Prostate gland (tissue), 2 donors: ENCODE measurements at regions not wholly inside any gene's neighbourhood (a gene's known extent, or its start where the extent isn't known, plus 50 kb on each side); places are given as distances from the start of the nearest gene placed in this dataset.

Source experiments
- POLR2A ChIP-seq: fragments of 450-650 bp; IDR thresholded peaks from one replicate; pipeline ENCODE4 v1.6.1; 2016; ENCODE audit warnings: antibody characterized with exemption, mild to moderate bottlenecking
- TF ChIP-seq, protein P1 (sequence below), 4 experiments: fragments of 200-600 bp in 2 of 4; fragments of 450-650 bp in 2 of 4; sonication (generic) in 2 of 4; IDR thresholded peaks; 1 replicate in 3 of 4; 2 replicates in 1 of 4; pipeline ENCODE4 v1.5.1; 2016 to 2019; ENCODE audit warnings: antibody characterized with exemption in 4 of 4, mild to moderate bottlenecking in 2 of 4, moderate library complexity in 2 of 4

DNA sequence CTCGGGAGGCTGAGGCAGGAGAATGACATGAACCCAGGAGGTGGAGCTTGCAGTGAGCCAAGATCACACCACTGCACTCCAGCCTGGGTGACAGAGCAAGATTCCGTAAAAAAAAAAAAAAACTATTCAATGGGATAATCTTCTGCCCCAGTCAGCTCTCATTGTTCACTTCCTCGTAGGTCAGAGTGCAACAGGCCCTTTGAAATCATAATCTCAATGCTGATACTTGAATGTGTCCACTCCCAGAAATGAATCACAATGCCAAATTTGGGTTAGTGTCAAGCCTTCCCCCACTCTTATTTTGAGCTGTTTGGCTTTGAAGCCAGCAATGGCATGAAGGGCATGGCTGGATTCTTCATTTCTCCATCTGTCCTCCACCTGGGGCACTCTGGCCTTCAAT lies 610.3 kb upstream of the KLF4 start:
- TF ChIP-seq POLR2A, result no peak
- TF ChIP-seq, protein P1, sequence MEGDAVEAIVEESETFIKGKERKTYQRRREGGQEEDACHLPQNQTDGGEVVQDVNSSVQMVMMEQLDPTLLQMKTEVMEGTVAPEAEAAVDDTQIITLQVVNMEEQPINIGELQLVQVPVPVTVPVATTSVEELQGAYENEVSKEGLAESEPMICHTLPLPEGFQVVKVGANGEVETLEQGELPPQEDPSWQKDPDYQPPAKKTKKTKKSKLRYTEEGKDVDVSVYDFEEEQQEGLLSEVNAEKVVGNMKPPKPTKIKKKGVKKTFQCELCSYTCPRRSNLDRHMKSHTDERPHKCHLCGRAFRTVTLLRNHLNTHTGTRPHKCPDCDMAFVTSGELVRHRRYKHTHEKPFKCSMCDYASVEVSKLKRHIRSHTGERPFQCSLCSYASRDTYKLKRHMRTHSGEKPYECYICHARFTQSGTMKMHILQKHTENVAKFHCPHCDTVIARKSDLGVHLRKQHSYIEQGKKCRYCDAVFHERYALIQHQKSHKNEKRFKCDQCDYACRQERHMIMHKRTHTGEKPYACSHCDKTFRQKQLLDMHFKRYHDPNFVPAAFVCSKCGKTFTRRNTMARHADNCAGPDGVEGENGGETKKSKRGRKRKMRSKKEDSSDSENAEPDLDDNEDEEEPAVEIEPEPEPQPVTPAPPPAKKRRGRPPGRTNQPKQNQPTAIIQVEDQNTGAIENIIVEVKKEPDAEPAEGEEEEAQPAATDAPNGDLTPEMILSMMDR (IDR thresholded peaks at IDR 0.05), result no peak
